ENCODE measurements at regions not wholly inside any gene's neighbourhood (a gene's known extent, or its start where the extent isn't known, plus 50 kb on each side); places are given as distances from the start of the nearest gene placed in this dataset.

- H3K9me3 ChIP-seq = no peaks in the 10 kb centered on the region
- no peak for DNase-seq (ENCODE audit: low spot score in 2 of 2)
- no peaks in the 10 kb centered on the region for H3K4me1 ChIP-seq
- in situ Hi-C loops (cut with MboI; ENCODE audit: low sequenced_read_pairs) = no loop called here
- no peaks in the 10 kb centered on the region for H3K27me3 ChIP-seq (ENCODE audit: low read depth)
- H3K4me3 ChIP-seq = no peak overlapping the region
- no peaks in the 10 kb centered on the region for H3K36me3 ChIP-seq (replicated peaks)
Measured at GRCh38 chr10:36808625-36809362, 316.6 kb upstream of the ANKRD30A start.

GRCh38 chr10:36803229-36803628, 322.2 kb upstream of the ANKRD30A start:
- no peak overlapping the region for H3K4me3 ChIP-seq
- no peak for DNase-seq (ENCODE audit: low spot score in 2 of 2)
- no peaks in the 10 kb centered on the region for H3K27me3 ChIP-seq (ENCODE audit: low read depth)
- H3K36me3 ChIP-seq (replicated peaks) = no peaks in the 10 kb centered on the region
- no peaks in the 10 kb centered on the region for H3K9me3 ChIP-seq
- H3K4me1 ChIP-seq = no peaks in the 10 kb centered on the region
- in situ Hi-C loops (cut with MboI; ENCODE audit: low sequenced_read_pairs) = no loop called here

GRCh38 chr10:36802490-36803153, 322.8 kb upstream of the ANKRD30A start:
- Histone ChIP-seq H3K36me3 (replicated peaks) (no peaks in the 10 kb centered on the region), H3K4me1 (no peaks in the 10 kb centered on the region), H3K4me3 (no peak overlapping the region), H3K27me3 (ENCODE audit: low read depth) (no peaks in the 10 kb centered on the region), H3K9me3 (no peaks in the 10 kb centered on the region)
- DNase-seq (ENCODE audit: low spot score in 2 of 2) = no peak
- in situ Hi-C loops (cut with MboI; ENCODE audit: low sequenced_read_pairs) = no loop called here

GRCh38 chr10:36801660-36802059, 323.7 kb upstream of the ANKRD30A start:
- in situ Hi-C loops (cut with MboI; ENCODE audit: low sequenced_read_pairs) = no loop called here
- H3K27me3 ChIP-seq (ENCODE audit: low read depth) = no peaks in the 10 kb centered on the region
- no peak for DNase-seq (ENCODE audit: low spot score in 2 of 2)
- H3K36me3 ChIP-seq (replicated peaks) = no peaks in the 10 kb centered on the region
- no peak overlapping the region for H3K4me3 ChIP-seq
- H3K4me1 ChIP-seq = no peaks in the 10 kb centered on the region
- no peaks in the 10 kb centered on the region for H3K9me3 ChIP-seq

- in situ Hi-C loops (cut with MboI; ENCODE audit: low sequenced_read_pairs) = no loop called here
- no peaks in the 10 kb centered on the region for H3K27me3 ChIP-seq (ENCODE audit: low read depth)
- H3K4me3 ChIP-seq = no peak overlapping the region
- H3K9me3 ChIP-seq = no peaks in the 10 kb centered on the region
- H3K4me1 ChIP-seq = no peaks in the 10 kb centered on the region
- H3K36me3 ChIP-seq (replicated peaks) = no peaks in the 10 kb centered on the region
- DNase-seq (ENCODE audit: low spot score in 2 of 2) = no peak
Measured at GRCh38 chr10:36794981-36795380, 330.4 kb upstream of the ANKRD30A start.

GRCh38 chr10:36789974-36790373, 335.4 kb upstream of the ANKRD30A start:
- no peak for DNase-seq (ENCODE audit: low spot score in 2 of 2)
- in situ Hi-C loops (cut with MboI; ENCODE audit: low sequenced_read_pairs) = no loop called here
- Histone ChIP-seq H3K27me3 (ENCODE audit: low read depth) (no peaks in the 10 kb centered on the region), H3K36me3 (replicated peaks) (no peaks in the 10 kb centered on the region), H3K4me1 (no peaks in the 10 kb centered on the region), H3K9me3 (no peaks in the 10 kb centered on the region), H3K4me3 (no peak overlapping the region)

- Histone ChIP-seq H3K4me3 (no peak overlapping the region), H3K4me1 (no peaks in the 10 kb centered on the region), H3K27me3 (ENCODE audit: low read depth) (no peaks in the 10 kb centered on the region), H3K36me3 (replicated peaks) (no peaks in the 10 kb centered on the region), H3K9me3 (no peaks in the 10 kb centered on the region)
- in situ Hi-C loops (cut with MboI; ENCODE audit: low sequenced_read_pairs) = no loop called here
- DNase-seq (ENCODE audit: low spot score in 2 of 2) = no peak
Measured at GRCh38 chr10:36788152-36788551, 337.2 kb upstream of the ANKRD30A start.

- no peak for DNase-seq (ENCODE audit: low spot score in 2 of 2)
- in situ Hi-C loops (cut with MboI; ENCODE audit: low sequenced_read_pairs) = no loop called here
- no peaks in the 10 kb centered on the region for H3K36me3 ChIP-seq (replicated peaks)
- H3K4me3 ChIP-seq = no peak overlapping the region
- H3K9me3 ChIP-seq = no peaks in the 10 kb centered on the region
- no peaks in the 10 kb centered on the region for H3K27me3 ChIP-seq (ENCODE audit: low read depth)
- H3K4me1 ChIP-seq = no peaks in the 10 kb centered on the region
Measured at GRCh38 chr10:36783400-36783799, 342.0 kb upstream of the ANKRD30A start.

GRCh38 chr10:36781570-36781969, 343.8 kb upstream of the ANKRD30A start:
- no peaks in the 10 kb centered on the region for H3K4me1 ChIP-seq
- in situ Hi-C loops (cut with MboI; ENCODE audit: low sequenced_read_pairs) = no loop called here
- no peak for DNase-seq (ENCODE audit: low spot score in 2 of 2)

GRCh38 chr10:36780158-36780557, 345.2 kb upstream of the ANKRD30A start:
- H3K4me1 ChIP-seq = no peaks in the 10 kb centered on the region
- H3K4me3 ChIP-seq = no peak overlapping the region
- H3K9me3 ChIP-seq = no peaks in the 10 kb centered on the region
- in situ Hi-C loops (cut with MboI; ENCODE audit: low sequenced_read_pairs) = no loop called here
- no peaks in the 10 kb centered on the region for H3K36me3 ChIP-seq (replicated peaks)
- no peaks in the 10 kb centered on the region for H3K27me3 ChIP-seq (ENCODE audit: low read depth)
- no peak for DNase-seq (ENCODE audit: low spot score in 2 of 2)

More at GRCh38 chr10:36781570-36781969, 343.8 kb upstream of the ANKRD30A start:
- H3K27me3 ChIP-seq (ENCODE audit: low read depth) = no peaks in the 10 kb centered on the region
- H3K4me3 ChIP-seq = no peak overlapping the region
- H3K9me3 ChIP-seq = no peaks in the 10 kb centered on the region
- no peaks in the 10 kb centered on the region for H3K36me3 ChIP-seq (replicated peaks)

- in situ Hi-C loops (cut with MboI; ENCODE audit: low sequenced_read_pairs) = no loop called here
- DNase-seq (ENCODE audit: low spot score in 2 of 2) = no peak
- Histone ChIP-seq H3K9me3 (no peaks in the 10 kb centered on the region), H3K4me1 (no peaks in the 10 kb centered on the region), H3K27me3 (ENCODE audit: low read depth) (no peaks in the 10 kb centered on the region), H3K4me3 (no peak overlapping the region), H3K36me3 (replicated peaks) (no peaks in the 10 kb centered on the region)
Measured at GRCh38 chr10:36779238-36779846, 346.1 kb upstream of the ANKRD30A start.

- no peak for DNase-seq (ENCODE audit: low spot score in 2 of 2)
- H3K9me3 ChIP-seq = no peaks in the 10 kb centered on the region
- in situ Hi-C loops (cut with MboI; ENCODE audit: low sequenced_read_pairs) = no loop called here
Measured at GRCh38 chr10:36778651-36779050, 346.7 kb upstream of the ANKRD30A start.

GRCh38 chr10:36773652-36774051, 351.7 kb upstream of the ANKRD30A start:
- Histone ChIP-seq H3K4me3 (no peak overlapping the region), H3K4me1 (no peaks in the 10 kb centered on the region), H3K36me3 (replicated peaks) (no peaks in the 10 kb centered on the region), H3K27me3 (ENCODE audit: low read depth) (no peaks in the 10 kb centered on the region), H3K9me3 (no peaks in the 10 kb centered on the region)
- in situ Hi-C loops (cut with MboI; ENCODE audit: low sequenced_read_pairs) = no loop called here
- DNase-seq (ENCODE audit: low spot score in 2 of 2) = no peak

More at GRCh38 chr10:36778651-36779050, 346.7 kb upstream of the ANKRD30A start:
- Histone ChIP-seq H3K27me3 (ENCODE audit: low read depth) (no peaks in the 10 kb centered on the region), H3K4me1 (no peaks in the 10 kb centered on the region), H3K4me3 (no peak overlapping the region), H3K36me3 (replicated peaks) (no peaks in the 10 kb centered on the region)

GRCh38 chr10:36771725-36772124, 353.7 kb upstream of the ANKRD30A start:
- Histone ChIP-seq H3K27me3 (ENCODE audit: low read depth) (no peaks in the 10 kb centered on the region), H3K4me3 (no peak overlapping the region), H3K36me3 (replicated peaks) (no peaks in the 10 kb centered on the region), H3K4me1 (no peaks in the 10 kb centered on the region), H3K9me3 (no peaks in the 10 kb centered on the region)
- in situ Hi-C loops (cut with MboI; ENCODE audit: low sequenced_read_pairs) = no loop called here
- DNase-seq (ENCODE audit: low spot score in 2 of 2) = no peak

Data from HAP-1 (cell line).